ENCODE measurements at regions not wholly inside any gene's neighbourhood (a gene's known extent, or its start where the extent isn't known, plus 50 kb on each side); places are given as distances from the start of the nearest gene placed in this dataset.

- in situ Hi-C loops (cut with MboI; ENCODE audit: low sequenced_read_pairs in 4 of 4) (no loop called here), intact Hi-C loops (cut with DNase I; ENCODE audit: low total_unique reads) (no loop called here)
- Histone ChIP-seq H3K4me1 (no peaks in the 10 kb centered on the region), H3K27ac (no peak overlapping the region), H3K36me3 (no peaks in the 10 kb centered on the region), H3K27me3 (no peaks in the 10 kb centered on the region), H3K9me3 (no peaks in the 10 kb centered on the region), H3K4me3 (no peak overlapping the region)
- DNase-seq = no peak
- TF ChIP-seq POLR2A (IDR thresholded peaks at IDR 0.05) = no peak
- TF ChIP-seq CTCF (IDR thresholded peaks at IDR 0.05 in 4 of 5, conservative IDR thresholded peaks at IDR 0.05 in 1 of 5) = no peak
- ATAC-seq = no peak
Measured at GRCh38 chr6:122061855-122062254, 337.6 kb upstream of the HSF2 start.

- H3K27ac ChIP-seq = no peak overlapping the region
- no peak for TF ChIP-seq CTCF (IDR thresholded peaks at IDR 0.05 in 4 of 5, conservative IDR thresholded peaks at IDR 0.05 in 1 of 5)
- TF ChIP-seq POLR2A (IDR thresholded peaks at IDR 0.05) = no peak
- no peaks in the 10 kb centered on the region for H3K27me3 ChIP-seq
- intact Hi-C loops (cut with DNase I; ENCODE audit: low total_unique reads) = no loop called here
- ATAC-seq = no peak
- peaks cover 0 to 3% of the 10 kb centered on the region in 2 donors for H3K4me1 ChIP-seq
- no peak for DNase-seq
- H3K9me3 ChIP-seq = no peaks in the 10 kb centered on the region
- H3K4me3 ChIP-seq = no peak overlapping the region
- in situ Hi-C loops (cut with MboI; ENCODE audit: low sequenced_read_pairs in 4 of 4) = no loop called here
- no peaks in the 10 kb centered on the region for H3K36me3 ChIP-seq
Measured at GRCh38 chr6:122063076-122063475, 336.4 kb upstream of the HSF2 start.

- Histone ChIP-seq H3K4me1 (peaks cover 0 to 9% of the 10 kb centered on the region in 2 donors), H3K36me3 (no peaks in the 10 kb centered on the region), H3K9me3 (no peaks in the 10 kb centered on the region), H3K27me3 (no peaks in the 10 kb centered on the region), H3K27ac (no peak overlapping the region), H3K4me3 (no peak overlapping the region)
- no peak for ATAC-seq
- no peak for TF ChIP-seq POLR2A (IDR thresholded peaks at IDR 0.05)
- TF ChIP-seq CTCF (IDR thresholded peaks at IDR 0.05 in 4 of 5, conservative IDR thresholded peaks at IDR 0.05 in 1 of 5) = no peak
- intact Hi-C loops (cut with DNase I; ENCODE audit: low total_unique reads) (no loop called here), in situ Hi-C loops (cut with MboI; ENCODE audit: low sequenced_read_pairs in 4 of 4) (no loop called here)
- no peak for DNase-seq
Measured at GRCh38 chr6:122063761-122064160, 335.7 kb upstream of the HSF2 start.

- H3K36me3 ChIP-seq = no peaks in the 10 kb centered on the region
- intact Hi-C loops (cut with DNase I; ENCODE audit: low total_unique reads) (no loop called here), in situ Hi-C loops (cut with MboI; ENCODE audit: low sequenced_read_pairs in 4 of 4) (no loop called here)
- DNase-seq = no peak
- TF ChIP-seq CTCF (IDR thresholded peaks at IDR 0.05 in 4 of 5, conservative IDR thresholded peaks at IDR 0.05 in 1 of 5) (no peak), POLR2A (IDR thresholded peaks at IDR 0.05) (no peak)
- peaks cover 0 to 9% of the 10 kb centered on the region in 2 donors for H3K4me1 ChIP-seq
- H3K4me3 ChIP-seq = no peak overlapping the region
- no peak for ATAC-seq
- H3K27ac ChIP-seq = no peak overlapping the region
- H3K9me3 ChIP-seq = no peaks in the 10 kb centered on the region
- no peaks in the 10 kb centered on the region for H3K27me3 ChIP-seq
Measured at GRCh38 chr6:122066200-122066599, 333.3 kb upstream of the HSF2 start.

- in situ Hi-C loops (cut with MboI; ENCODE audit: low sequenced_read_pairs in 4 of 4) (no loop called here), intact Hi-C loops (cut with DNase I; ENCODE audit: low total_unique reads) (no loop called here)
- ATAC-seq (peak in 1 of 2 donors; percentile 79), DNase-seq (no peak)
- TF ChIP-seq CTCF (IDR thresholded peaks at IDR 0.05 in 4 of 5, conservative IDR thresholded peaks at IDR 0.05 in 1 of 5) (no peak), POLR2A (IDR thresholded peaks at IDR 0.05) (no peak)
- H3K4me3 ChIP-seq = no peak overlapping the region
- peak overlapping the region in 3 of 4 donors; percentile 6 to 54 (median 30) for H3K27ac ChIP-seq
- H3K36me3 ChIP-seq = no peaks in the 10 kb centered on the region
- no peaks in the 10 kb centered on the region for H3K27me3 ChIP-seq
- peaks cover 0 to 9% of the 10 kb centered on the region in 2 donors for H3K4me1 ChIP-seq
- no peaks in the 10 kb centered on the region for H3K9me3 ChIP-seq
Measured at GRCh38 chr6:122068291-122068769, 331.1 kb upstream of the HSF2 start.
